PC-9 (cell line): ENCODE measurements at regions not wholly inside any gene's neighbourhood (a gene's known extent, or its start where the extent isn't known, plus 50 kb on each side); places are given as distances from the start of the nearest gene placed in this dataset.

ENCODE experiments used
- EZH2 ChIP-seq: fragments of 200-600 bp; sonication (generic); IDR thresholded peaks from 2 replicates; pipeline ENCODE4 v1.8.0; 2017; ENCODE audit warnings: antibody characterized with exemption, low read depth
- TF ChIP-seq, protein P1 (sequence below): fragments of 200-600 bp; sonication (generic); conservative IDR thresholded peaks from 2 replicates; pipeline ENCODE4 v1.6.1; 2017; ENCODE audit warnings: mixed run types, antibody characterized with exemption, mild to moderate bottlenecking, moderate library complexity

DNA sequence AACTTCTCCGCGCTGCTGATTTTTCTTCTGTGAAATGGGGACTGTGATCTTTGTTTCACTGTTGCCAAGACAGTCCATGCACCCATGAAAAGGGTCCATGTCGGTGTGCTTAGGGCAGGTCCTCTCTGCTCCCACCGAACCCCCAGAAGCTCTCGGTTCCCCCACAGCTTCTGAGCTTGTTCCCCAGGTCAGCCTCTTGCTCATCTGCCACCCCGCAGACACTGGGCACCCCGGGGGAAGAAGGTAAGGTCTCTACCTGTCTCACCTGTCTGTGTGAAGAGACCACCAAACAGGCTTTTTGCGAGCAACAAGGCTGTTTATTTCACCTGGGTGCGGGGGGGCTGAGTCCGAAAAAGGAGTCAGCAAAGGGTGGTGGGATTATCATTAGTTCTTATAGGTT is 66.2 kb upstream of the NANOS1 start:
- TF ChIP-seq, protein P1, sequence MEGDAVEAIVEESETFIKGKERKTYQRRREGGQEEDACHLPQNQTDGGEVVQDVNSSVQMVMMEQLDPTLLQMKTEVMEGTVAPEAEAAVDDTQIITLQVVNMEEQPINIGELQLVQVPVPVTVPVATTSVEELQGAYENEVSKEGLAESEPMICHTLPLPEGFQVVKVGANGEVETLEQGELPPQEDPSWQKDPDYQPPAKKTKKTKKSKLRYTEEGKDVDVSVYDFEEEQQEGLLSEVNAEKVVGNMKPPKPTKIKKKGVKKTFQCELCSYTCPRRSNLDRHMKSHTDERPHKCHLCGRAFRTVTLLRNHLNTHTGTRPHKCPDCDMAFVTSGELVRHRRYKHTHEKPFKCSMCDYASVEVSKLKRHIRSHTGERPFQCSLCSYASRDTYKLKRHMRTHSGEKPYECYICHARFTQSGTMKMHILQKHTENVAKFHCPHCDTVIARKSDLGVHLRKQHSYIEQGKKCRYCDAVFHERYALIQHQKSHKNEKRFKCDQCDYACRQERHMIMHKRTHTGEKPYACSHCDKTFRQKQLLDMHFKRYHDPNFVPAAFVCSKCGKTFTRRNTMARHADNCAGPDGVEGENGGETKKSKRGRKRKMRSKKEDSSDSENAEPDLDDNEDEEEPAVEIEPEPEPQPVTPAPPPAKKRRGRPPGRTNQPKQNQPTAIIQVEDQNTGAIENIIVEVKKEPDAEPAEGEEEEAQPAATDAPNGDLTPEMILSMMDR = no peak
- TF ChIP-seq EZH2 = no peak
